HG03196 (cell line): ENCODE measurements at regions not wholly inside any gene's neighbourhood (a gene's known extent, or its start where the extent isn't known, plus 50 kb on each side); places are given as distances from the start of the nearest gene placed in this dataset.

Experiments used
- ATAC-seq: cut with Tn5 transposase; IDR thresholded peaks from one replicate; pipeline ENCODE4 v1.9.1; 2021; ENCODE audit not compliant: unreplicated experiment

- ATAC-seq, result no peak
Observed at GRCh38 chr20:60359010-60359409, 400.8 kb downstream of the CDH26 start.

GRCh38 chr20:60361761-60362395 is 403.7 kb downstream of the CDH26 start:
- no peak for ATAC-seq

GRCh38 chr20:60362531-60362930 is 404.3 kb downstream of the CDH26 start:
- ATAC-seq, result no peak

GRCh38 chr20:60363698-60364097 is 405.5 kb downstream of the CDH26 start:
- ATAC-seq, result no peak

- ATAC-seq, result no peak
Observed at GRCh38 chr20:60365064-60365666, 406.9 kb downstream of the CDH26 start.

- ATAC-seq, result no peak
Observed at GRCh38 chr20:60365882-60366281, 407.7 kb downstream of the CDH26 start.

- ATAC-seq, result no peak
Observed at GRCh38 chr20:60371384-60371783, 413.2 kb downstream of the CDH26 start.

- no peak for ATAC-seq
Observed at GRCh38 chr20:60372275-60372674, 414.1 kb downstream of the CDH26 start.

- ATAC-seq, result no peak
Observed at GRCh38 chr20:60372822-60373221, 414.6 kb downstream of the CDH26 start.

GRCh38 chr20:60378620-60379019 is 420.4 kb downstream of the CDH26 start:
- no peak for ATAC-seq

- no peak for ATAC-seq
Observed at GRCh38 chr20:60381643-60382400, 423.6 kb downstream of the CDH26 start.

GRCh38 chr20:60389441-60389840 is 431.2 kb downstream of the CDH26 start:
- ATAC-seq, result no peak

GRCh38 chr20:60389882-60390281 is 431.7 kb downstream of the CDH26 start:
- ATAC-seq, result no peak

GRCh38 chr20:60395991-60396390 is 437.8 kb downstream of the CDH26 start:
- no peak for ATAC-seq

GRCh38 chr20:60400567-60400966 is 442.3 kb downstream of the CDH26 start:
- ATAC-seq, result no peak

GRCh38 chr20:60402189-60403058 is 444.2 kb downstream of the CDH26 start:
- no peak for ATAC-seq

GRCh38 chr20:60403105-60403741 is 445.0 kb downstream of the CDH26 start:
- no peak for ATAC-seq

- ATAC-seq, result no peak
Observed at GRCh38 chr20:60407011-60407771, 449.0 kb downstream of the CDH26 start.

- no peak for ATAC-seq
Observed at GRCh38 chr20:60407938-60408337, 449.7 kb downstream of the CDH26 start.

- no peak for ATAC-seq
Observed at GRCh38 chr20:60408435-60408834, 450.2 kb downstream of the CDH26 start.
